WTC11 (cell line): ENCODE measurements at regions not wholly inside any gene's neighbourhood (a gene's known extent, or its start where the extent isn't known, plus 50 kb on each side); places are given as distances from the start of the nearest gene placed in this dataset.

Source experiments
- ATAC-seq: fragments of 200-7000 bp; cut with Tn5 transposase; 2 replicates; pipeline ENCODE4 v1.10.0; 2021; ENCODE audit warnings: mild to moderate bottlenecking, moderate library complexity
- CTCF ChIA-PET: fragments of 300-600 bp; sonication (Branson Sonifier 250); formaldehyde crosslinking; loops from one replicate; lab custom pipeline; 2021; ENCODE audit warnings: antibody characterized with exemption; lab: Charles Lee
- POLR2A ChIA-PET: fragments of 350-600 bp; sonication (Branson Sonifier 250); formaldehyde crosslinking; loops from one replicate; lab custom pipeline; 2021; ENCODE audit warnings: antibody characterized with exemption; lab: Charles Lee
- DNase-seq: peaks from one replicate; pipeline ENCODE4 v3.0.0; 2021; ENCODE audit warnings: low spot score
- H3K27ac Mint-ChIP-seq: 2 replicates; pipeline ENCODE4 v1.8.0; 2021; ENCODE audit warnings: mixed read lengths
- H3K27me3 Mint-ChIP-seq: 2 replicates; pipeline ENCODE4 v1.8.0; 2021; ENCODE audit warnings: low read depth, mild to moderate bottlenecking, moderate library complexity, mixed read lengths
- H3K36me3 Mint-ChIP-seq: 2 replicates; pipeline ENCODE4 v1.8.0; 2021; ENCODE audit warnings: mixed read lengths
- H3K4me1 Mint-ChIP-seq: 2 replicates; pipeline ENCODE4 v1.8.0; 2022; ENCODE audit warnings: mixed read lengths
- H3K4me3 Mint-ChIP-seq: 2 replicates; pipeline ENCODE4 v1.8.0; 2021; ENCODE audit warnings: mild to moderate bottlenecking, moderate library complexity, mixed read lengths
- H3K9me3 Mint-ChIP-seq: 2 replicates; pipeline ENCODE4 v1.8.0; 2021; ENCODE audit warnings: mixed read lengths
- CREB1 ChIP-seq: sonication (generic); formaldehyde crosslinking; IDR thresholded peaks from 2 replicates; pipeline ENCODE4 v1.8.0; 2023; ENCODE audit warnings: mild to moderate bottlenecking, missing genetic modification reagents
- ELF4 ChIP-seq: sonication (generic); formaldehyde crosslinking; IDR thresholded peaks from 2 replicates; pipeline ENCODE4 v1.8.1; 2022; ENCODE audit warnings: low read depth, mild to moderate bottlenecking, moderate library complexity, missing genetic modification reagents
- ETV6 ChIP-seq: sonication (generic); formaldehyde crosslinking; IDR thresholded peaks from 2 replicates; pipeline ENCODE4 v1.8.1; 2022; ENCODE audit warnings: mild to moderate bottlenecking, missing genetic modification reagents
- GTF2I ChIP-seq: fragments of 250-450 bp; sonication (Bioruptor Pico); conservative IDR thresholded peaks from 2 replicates; pipeline ENCODE4 v1.4.0; 2021; ENCODE audit warnings: mild to moderate bottlenecking
- HMGA2 ChIP-seq: fragments of 250-450 bp; sonication (Bioruptor Pico); IDR thresholded peaks from 2 replicates; pipeline ENCODE4 v1.4.0; 2021; ENCODE audit warnings: mild to moderate bottlenecking, moderate library complexity
- NFATC4 ChIP-seq: fragments of 250-450 bp; sonication (Bioruptor Pico); IDR thresholded peaks from 2 replicates; pipeline ENCODE4 v1.9.0; 2021; ENCODE audit warnings: mild to moderate bottlenecking
- NFE2L1 ChIP-seq: sonication (generic); formaldehyde crosslinking; IDR thresholded peaks from 2 replicates; pipeline ENCODE4 v1.8.1; 2023; ENCODE audit warnings: missing genetic modification reagents
- NFYB ChIP-seq: sonication (generic); formaldehyde crosslinking; conservative IDR thresholded peaks from 2 replicates; pipeline ENCODE4 v1.8.0; 2022; ENCODE audit warnings: low read depth, missing genetic modification reagents
- NR3C1 ChIP-seq: sonication (generic); formaldehyde crosslinking; conservative IDR thresholded peaks from 2 replicates; pipeline ENCODE4 v1.8.1; 2023; ENCODE audit warnings: low read depth, mild to moderate bottlenecking, missing genetic modification reagents
- OVOL2 ChIP-seq: fragments of 250-450 bp; sonication (Bioruptor Pico); IDR thresholded peaks from 2 replicates; pipeline ENCODE4 v1.9.0; 2021; ENCODE audit warnings: mild to moderate bottlenecking, borderline replicate concordance
- PRRX2 ChIP-seq: fragments of 250-450 bp; sonication (Bioruptor Pico); IDR thresholded peaks from 2 replicates; pipeline ENCODE4 v1.8.0; 2021; ENCODE audit warnings: mild to moderate bottlenecking
- SMAD3 ChIP-seq: sonication (generic); formaldehyde crosslinking; IDR thresholded peaks from 2 replicates; pipeline ENCODE4 v1.8.0; 2022; ENCODE audit warnings: missing genetic modification reagents, mild to moderate bottlenecking, borderline replicate concordance
- ZBTB21 ChIP-seq: sonication (generic); formaldehyde crosslinking; IDR thresholded peaks from 2 replicates; pipeline ENCODE4 v1.8.1; 2023; ENCODE audit warnings: mild to moderate bottlenecking, missing genetic modification reagents, borderline replicate concordance
- ZNF138 ChIP-seq: sonication (generic); formaldehyde crosslinking; conservative IDR thresholded peaks from 2 replicates; pipeline ENCODE4 v1.8.1; 2022; ENCODE audit warnings: mild to moderate bottlenecking, moderate library complexity, missing genetic modification reagents
- TF ChIP-seq, protein P1 (sequence below): sonication (generic); formaldehyde crosslinking; IDR thresholded peaks from 2 replicates; pipeline ENCODE4 v1.8.0; 2022; ENCODE audit warnings: mild to moderate bottlenecking, missing genetic modification reagents
- TF ChIP-seq, protein P2 (sequence below): sonication (generic); formaldehyde crosslinking; IDR thresholded peaks from 2 replicates; pipeline ENCODE4 v1.8.1; 2022; ENCODE audit warnings: mild to moderate bottlenecking, moderate library complexity, missing genetic modification reagents
- TF ChIP-seq, protein P3 (sequence below): fragments of 250-450 bp; sonication (Bioruptor Pico); IDR thresholded peaks from 2 replicates; pipeline ENCODE4 v1.9.0; 2021; ENCODE audit warnings: mild to moderate bottlenecking, borderline replicate concordance
- TF ChIP-seq, protein P4 (sequence below): fragments of 250-450 bp; sonication (Bioruptor Pico); IDR thresholded peaks from 2 replicates; pipeline ENCODE4 v1.8.0; 2021; ENCODE audit warnings: mild to moderate bottlenecking
- TF ChIP-seq, protein P5 (sequence below): sonication (generic); formaldehyde crosslinking; IDR thresholded peaks from 2 replicates; pipeline ENCODE4 v1.8.0; 2023; ENCODE audit warnings: missing genetic modification reagents, mild to moderate bottlenecking, borderline replicate concordance
- TF ChIP-seq, protein P6 (sequence below): sonication (generic); formaldehyde crosslinking; IDR thresholded peaks from 2 replicates; pipeline ENCODE4 v1.8.1; 2022; ENCODE audit warnings: low read depth, missing genetic modification reagents, borderline replicate concordance

DNA sequence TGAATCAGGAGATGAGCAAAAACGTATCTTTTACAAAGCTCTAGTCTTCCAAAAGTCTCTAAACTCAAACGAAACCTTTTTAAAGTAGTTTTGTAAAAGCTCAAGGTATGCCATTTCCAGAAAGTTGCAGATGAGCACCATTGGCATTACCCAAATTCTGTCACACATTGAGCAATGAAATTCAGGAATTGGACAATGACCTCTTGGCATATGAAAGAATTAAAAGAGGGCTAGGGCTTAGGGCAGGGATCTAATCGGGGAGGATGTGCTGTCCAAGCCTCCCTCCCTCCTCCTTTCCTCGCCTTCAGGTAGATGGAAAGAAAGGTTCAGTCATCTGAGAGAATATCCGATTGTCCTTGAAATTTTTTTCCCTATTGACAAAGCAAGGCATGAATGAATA, 133.1 kb upstream of the CPNE4 start:
- no peaks in the 10 kb centered on the region for H3K4me1 Mint-ChIP-seq
- CTCF ChIA-PET = no interaction called here

More for the DNA sequence above, 133.1 kb upstream of the CPNE4 start:
- H3K27ac Mint-ChIP-seq = no peak overlapping the region
- H3K9me3 Mint-ChIP-seq = no peaks in the 10 kb centered on the region
- no peak overlapping the region for H3K4me3 Mint-ChIP-seq
- DNase-seq (no peak), ATAC-seq (no peak)
- H3K36me3 Mint-ChIP-seq = no peaks in the 10 kb centered on the region
- POLR2A ChIA-PET = no interaction called here
- TF ChIP-seq, protein P1, sequence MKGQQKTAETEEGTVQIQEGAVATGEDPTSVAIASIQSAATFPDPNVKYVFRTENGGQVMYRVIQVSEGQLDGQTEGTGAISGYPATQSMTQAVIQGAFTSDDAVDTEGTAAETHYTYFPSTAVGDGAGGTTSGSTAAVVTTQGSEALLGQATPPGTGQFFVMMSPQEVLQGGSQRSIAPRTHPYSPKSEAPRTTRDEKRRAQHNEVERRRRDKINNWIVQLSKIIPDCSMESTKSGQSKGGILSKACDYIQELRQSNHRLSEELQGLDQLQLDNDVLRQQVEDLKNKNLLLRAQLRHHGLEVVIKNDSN (CRISPR knock-in tag) = no peak
- no peak for TF ChIP-seq ETV6 (CRISPR knock-in tag)
- no peak for TF ChIP-seq NFATC4 (CRISPR knock-in tag)
- no peak for TF ChIP-seq NFYB
- TF ChIP-seq, protein P2, sequence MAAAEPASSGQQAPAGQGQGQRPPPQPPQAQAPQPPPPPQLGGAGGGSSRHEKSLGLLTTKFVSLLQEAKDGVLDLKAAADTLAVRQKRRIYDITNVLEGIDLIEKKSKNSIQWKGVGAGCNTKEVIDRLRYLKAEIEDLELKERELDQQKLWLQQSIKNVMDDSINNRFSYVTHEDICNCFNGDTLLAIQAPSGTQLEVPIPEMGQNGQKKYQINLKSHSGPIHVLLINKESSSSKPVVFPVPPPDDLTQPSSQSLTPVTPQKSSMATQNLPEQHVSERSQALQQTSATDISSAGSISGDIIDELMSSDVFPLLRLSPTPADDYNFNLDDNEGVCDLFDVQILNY (CRISPR knock-in tag) = no peak
- TF ChIP-seq OVOL2 (CRISPR knock-in tag) = no peak
- TF ChIP-seq, protein P3, sequence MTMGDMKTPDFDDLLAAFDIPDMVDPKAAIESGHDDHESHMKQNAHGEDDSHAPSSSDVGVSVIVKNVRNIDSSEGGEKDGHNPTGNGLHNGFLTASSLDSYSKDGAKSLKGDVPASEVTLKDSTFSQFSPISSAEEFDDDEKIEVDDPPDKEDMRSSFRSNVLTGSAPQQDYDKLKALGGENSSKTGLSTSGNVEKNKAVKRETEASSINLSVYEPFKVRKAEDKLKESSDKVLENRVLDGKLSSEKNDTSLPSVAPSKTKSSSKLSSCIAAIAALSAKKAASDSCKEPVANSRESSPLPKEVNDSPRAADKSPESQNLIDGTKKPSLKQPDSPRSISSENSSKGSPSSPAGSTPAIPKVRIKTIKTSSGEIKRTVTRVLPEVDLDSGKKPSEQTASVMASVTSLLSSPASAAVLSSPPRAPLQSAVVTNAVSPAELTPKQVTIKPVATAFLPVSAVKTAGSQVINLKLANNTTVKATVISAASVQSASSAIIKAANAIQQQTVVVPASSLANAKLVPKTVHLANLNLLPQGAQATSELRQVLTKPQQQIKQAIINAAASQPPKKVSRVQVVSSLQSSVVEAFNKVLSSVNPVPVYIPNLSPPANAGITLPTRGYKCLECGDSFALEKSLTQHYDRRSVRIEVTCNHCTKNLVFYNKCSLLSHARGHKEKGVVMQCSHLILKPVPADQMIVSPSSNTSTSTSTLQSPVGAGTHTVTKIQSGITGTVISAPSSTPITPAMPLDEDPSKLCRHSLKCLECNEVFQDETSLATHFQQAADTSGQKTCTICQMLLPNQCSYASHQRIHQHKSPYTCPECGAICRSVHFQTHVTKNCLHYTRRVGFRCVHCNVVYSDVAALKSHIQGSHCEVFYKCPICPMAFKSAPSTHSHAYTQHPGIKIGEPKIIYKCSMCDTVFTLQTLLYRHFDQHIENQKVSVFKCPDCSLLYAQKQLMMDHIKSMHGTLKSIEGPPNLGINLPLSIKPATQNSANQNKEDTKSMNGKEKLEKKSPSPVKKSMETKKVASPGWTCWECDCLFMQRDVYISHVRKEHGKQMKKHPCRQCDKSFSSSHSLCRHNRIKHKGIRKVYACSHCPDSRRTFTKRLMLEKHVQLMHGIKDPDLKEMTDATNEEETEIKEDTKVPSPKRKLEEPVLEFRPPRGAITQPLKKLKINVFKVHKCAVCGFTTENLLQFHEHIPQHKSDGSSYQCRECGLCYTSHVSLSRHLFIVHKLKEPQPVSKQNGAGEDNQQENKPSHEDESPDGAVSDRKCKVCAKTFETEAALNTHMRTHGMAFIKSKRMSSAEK (CRISPR knock-in tag) = no peak
- no peak for TF ChIP-seq GTF2I (CRISPR knock-in tag)
- TF ChIP-seq NR3C1 (CRISPR knock-in tag) = no peak
- TF ChIP-seq, protein P4, sequence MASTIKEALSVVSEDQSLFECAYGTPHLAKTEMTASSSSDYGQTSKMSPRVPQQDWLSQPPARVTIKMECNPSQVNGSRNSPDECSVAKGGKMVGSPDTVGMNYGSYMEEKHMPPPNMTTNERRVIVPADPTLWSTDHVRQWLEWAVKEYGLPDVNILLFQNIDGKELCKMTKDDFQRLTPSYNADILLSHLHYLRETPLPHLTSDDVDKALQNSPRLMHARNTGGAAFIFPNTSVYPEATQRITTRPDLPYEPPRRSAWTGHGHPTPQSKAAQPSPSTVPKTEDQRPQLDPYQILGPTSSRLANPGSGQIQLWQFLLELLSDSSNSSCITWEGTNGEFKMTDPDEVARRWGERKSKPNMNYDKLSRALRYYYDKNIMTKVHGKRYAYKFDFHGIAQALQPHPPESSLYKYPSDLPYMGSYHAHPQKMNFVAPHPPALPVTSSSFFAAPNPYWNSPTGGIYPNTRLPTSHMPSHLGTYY (CRISPR knock-in tag) = no peak
- TF ChIP-seq, protein P5, sequence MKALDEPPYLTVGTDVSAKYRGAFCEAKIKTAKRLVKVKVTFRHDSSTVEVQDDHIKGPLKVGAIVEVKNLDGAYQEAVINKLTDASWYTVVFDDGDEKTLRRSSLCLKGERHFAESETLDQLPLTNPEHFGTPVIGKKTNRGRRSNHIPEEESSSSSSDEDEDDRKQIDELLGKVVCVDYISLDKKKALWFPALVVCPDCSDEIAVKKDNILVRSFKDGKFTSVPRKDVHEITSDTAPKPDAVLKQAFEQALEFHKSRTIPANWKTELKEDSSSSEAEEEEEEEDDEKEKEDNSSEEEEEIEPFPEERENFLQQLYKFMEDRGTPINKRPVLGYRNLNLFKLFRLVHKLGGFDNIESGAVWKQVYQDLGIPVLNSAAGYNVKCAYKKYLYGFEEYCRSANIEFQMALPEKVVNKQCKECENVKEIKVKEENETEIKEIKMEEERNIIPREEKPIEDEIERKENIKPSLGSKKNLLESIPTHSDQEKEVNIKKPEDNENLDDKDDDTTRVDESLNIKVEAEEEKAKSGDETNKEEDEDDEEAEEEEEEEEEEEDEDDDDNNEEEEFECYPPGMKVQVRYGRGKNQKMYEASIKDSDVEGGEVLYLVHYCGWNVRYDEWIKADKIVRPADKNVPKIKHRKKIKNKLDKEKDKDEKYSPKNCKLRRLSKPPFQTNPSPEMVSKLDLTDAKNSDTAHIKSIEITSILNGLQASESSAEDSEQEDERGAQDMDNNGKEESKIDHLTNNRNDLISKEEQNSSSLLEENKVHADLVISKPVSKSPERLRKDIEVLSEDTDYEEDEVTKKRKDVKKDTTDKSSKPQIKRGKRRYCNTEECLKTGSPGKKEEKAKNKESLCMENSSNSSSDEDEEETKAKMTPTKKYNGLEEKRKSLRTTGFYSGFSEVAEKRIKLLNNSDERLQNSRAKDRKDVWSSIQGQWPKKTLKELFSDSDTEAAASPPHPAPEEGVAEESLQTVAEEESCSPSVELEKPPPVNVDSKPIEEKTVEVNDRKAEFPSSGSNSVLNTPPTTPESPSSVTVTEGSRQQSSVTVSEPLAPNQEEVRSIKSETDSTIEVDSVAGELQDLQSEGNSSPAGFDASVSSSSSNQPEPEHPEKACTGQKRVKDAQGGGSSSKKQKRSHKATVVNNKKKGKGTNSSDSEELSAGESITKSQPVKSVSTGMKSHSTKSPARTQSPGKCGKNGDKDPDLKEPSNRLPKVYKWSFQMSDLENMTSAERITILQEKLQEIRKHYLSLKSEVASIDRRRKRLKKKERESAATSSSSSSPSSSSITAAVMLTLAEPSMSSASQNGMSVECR = no peak
- TF ChIP-seq, protein P6, sequence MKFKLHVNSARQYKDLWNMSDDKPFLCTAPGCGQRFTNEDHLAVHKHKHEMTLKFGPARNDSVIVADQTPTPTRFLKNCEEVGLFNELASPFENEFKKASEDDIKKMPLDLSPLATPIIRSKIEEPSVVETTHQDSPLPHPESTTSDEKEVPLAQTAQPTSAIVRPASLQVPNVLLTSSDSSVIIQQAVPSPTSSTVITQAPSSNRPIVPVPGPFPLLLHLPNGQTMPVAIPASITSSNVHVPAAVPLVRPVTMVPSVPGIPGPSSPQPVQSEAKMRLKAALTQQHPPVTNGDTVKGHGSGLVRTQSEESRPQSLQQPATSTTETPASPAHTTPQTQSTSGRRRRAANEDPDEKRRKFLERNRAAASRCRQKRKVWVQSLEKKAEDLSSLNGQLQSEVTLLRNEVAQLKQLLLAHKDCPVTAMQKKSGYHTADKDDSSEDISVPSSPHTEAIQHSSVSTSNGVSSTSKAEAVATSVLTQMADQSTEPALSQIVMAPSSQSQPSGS (CRISPR knock-in tag) = no peak
- no peak for TF ChIP-seq ZBTB21
- no peak for TF ChIP-seq NFE2L1 (CRISPR knock-in tag)
- TF ChIP-seq ZNF138 (CRISPR knock-in tag) = no peak
- no peak for TF ChIP-seq PRRX2 (CRISPR knock-in tag)
- TF ChIP-seq ELF4 (CRISPR knock-in tag) = no peak
- no peak for TF ChIP-seq HMGA2
- TF ChIP-seq CREB1 (CRISPR knock-in tag) = no peak
- TF ChIP-seq SMAD3 (CRISPR knock-in tag) = no peak
- H3K27me3 Mint-ChIP-seq = peaks cover 12% of the 10 kb centered on the region
